RWPE1 (cell line): ENCODE measurements at regions not wholly inside any gene's neighbourhood (a gene's known extent, or its start where the extent isn't known, plus 50 kb on each side); places are given as distances from the start of the nearest gene placed in this dataset.

Source experiments
- CTCF ChIA-PET: fragments of 350-600 bp; sonication (Branson Sonifier 250); formaldehyde crosslinking; extraction: SDS; loops from one replicate; lab custom pipeline; 2021; lab: Yijun Ruan, JAX
- POLR2A ChIA-PET: fragments of 400-600 bp; formaldehyde crosslinking; extraction: SDS; loops from one replicate; lab custom pipeline; 2020; ENCODE audit warnings: antibody characterized with exemption; ENCODE audit not compliant: low non-redundant PET; lab: Yijun Ruan, JAX
- DNase-seq: peaks from one replicate; pipeline ENCODE4 v3.0.0; 2012; ENCODE audit warnings: low spot score
- H3K27ac ChIP-seq: fragments of 450-650 bp; 2 replicates; pipeline ENCODE4 v1.5.1; 2017
- TF ChIP-seq, protein P1 (sequence below): fragments of 450-650 bp; conservative IDR thresholded peaks from 2 replicates; pipeline ENCODE4 v1.5.1; 2017; ENCODE audit warnings: low read depth, mild to moderate bottlenecking

DNA sequence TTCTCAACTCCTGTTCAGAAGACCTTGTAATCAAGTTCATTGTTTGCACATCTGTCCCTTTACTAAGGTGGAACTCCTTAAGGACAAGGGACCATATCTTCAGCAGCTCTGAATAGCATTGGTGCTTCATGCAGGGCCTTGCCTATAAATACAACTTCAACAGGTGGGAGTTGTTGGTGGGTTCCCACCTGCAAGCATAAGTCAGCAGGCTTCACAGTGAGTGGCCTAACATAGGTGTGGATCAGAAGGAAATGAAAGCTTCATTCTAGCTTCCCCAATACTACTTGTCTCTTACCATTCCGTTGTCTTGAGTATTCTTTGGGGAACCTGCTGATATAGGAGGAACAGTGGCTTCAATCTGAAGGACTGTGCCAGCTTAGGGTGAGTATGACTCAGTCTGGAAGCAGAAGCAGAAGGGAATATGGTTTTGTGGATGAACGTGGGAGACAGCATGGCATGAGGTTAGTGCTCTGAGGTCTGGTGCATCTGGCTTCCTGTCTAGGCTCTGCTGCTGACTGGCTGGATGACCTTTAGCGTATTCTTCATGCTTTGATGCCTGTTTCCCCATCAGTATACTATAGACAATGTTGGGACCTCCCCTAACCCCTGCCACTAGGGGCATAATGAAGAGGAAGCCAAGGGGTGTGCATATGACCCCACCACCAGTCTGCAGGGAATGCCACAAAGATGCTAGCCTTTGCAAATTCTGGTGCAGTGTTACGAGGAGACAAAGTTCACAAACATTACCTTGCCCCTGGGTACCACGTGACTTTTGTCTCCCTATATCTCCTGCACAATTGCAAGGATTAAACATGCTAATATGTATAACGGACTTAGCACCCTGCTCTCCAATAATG, 192.3 kb downstream of the PALM2AKAP2 start:
- no peak overlapping the region for H3K27ac ChIP-seq
- ChIA-PET POLR2A (interaction anchor here (0.6 kb wide), 1 partner anchor 25 kb away, joined by 3 read pairs; no protein-coding TSS in a partner anchor), CTCF (interaction anchor here (0.6 kb wide), 1 partner anchor 766 kb away, joined by 3 read pairs; no protein-coding TSS in a partner anchor)
- DNase-seq: no peak
- TF ChIP-seq, protein P1, sequence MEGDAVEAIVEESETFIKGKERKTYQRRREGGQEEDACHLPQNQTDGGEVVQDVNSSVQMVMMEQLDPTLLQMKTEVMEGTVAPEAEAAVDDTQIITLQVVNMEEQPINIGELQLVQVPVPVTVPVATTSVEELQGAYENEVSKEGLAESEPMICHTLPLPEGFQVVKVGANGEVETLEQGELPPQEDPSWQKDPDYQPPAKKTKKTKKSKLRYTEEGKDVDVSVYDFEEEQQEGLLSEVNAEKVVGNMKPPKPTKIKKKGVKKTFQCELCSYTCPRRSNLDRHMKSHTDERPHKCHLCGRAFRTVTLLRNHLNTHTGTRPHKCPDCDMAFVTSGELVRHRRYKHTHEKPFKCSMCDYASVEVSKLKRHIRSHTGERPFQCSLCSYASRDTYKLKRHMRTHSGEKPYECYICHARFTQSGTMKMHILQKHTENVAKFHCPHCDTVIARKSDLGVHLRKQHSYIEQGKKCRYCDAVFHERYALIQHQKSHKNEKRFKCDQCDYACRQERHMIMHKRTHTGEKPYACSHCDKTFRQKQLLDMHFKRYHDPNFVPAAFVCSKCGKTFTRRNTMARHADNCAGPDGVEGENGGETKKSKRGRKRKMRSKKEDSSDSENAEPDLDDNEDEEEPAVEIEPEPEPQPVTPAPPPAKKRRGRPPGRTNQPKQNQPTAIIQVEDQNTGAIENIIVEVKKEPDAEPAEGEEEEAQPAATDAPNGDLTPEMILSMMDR: no peak

DNA sequence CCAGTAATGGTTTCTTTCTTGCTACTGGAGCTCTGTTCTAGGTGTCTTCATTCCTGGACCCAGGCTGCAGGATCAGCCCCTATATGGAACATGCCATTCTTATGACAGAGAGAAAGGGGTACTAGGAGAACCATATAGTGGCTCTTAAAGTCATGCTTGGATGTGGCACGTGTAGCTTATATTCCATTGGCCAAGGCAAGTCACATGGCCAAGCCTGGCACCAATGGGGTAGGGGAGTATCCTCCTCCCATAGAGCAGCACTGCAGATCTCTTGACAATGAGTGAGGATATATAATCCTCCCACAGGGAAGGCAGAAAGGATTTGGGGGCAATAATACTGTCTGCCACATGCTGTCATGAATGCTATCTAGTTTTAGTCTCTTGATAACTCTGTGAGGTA, 193.3 kb downstream of the PALM2AKAP2 start:
- H3K27ac ChIP-seq: no peak overlapping the region
- TF ChIP-seq, protein P1: no peak
- POLR2A ChIA-PET: interaction anchor here (0.6 kb wide), 1 partner anchor 24 kb away, joined by 3 read pairs; no protein-coding TSS in a partner anchor
- CTCF ChIA-PET: interaction anchor here (0.5 kb wide), 1 partner anchor 800 kb away, joined by 4 read pairs; no protein-coding TSS in a partner anchor
- no peak for DNase-seq

DNA sequence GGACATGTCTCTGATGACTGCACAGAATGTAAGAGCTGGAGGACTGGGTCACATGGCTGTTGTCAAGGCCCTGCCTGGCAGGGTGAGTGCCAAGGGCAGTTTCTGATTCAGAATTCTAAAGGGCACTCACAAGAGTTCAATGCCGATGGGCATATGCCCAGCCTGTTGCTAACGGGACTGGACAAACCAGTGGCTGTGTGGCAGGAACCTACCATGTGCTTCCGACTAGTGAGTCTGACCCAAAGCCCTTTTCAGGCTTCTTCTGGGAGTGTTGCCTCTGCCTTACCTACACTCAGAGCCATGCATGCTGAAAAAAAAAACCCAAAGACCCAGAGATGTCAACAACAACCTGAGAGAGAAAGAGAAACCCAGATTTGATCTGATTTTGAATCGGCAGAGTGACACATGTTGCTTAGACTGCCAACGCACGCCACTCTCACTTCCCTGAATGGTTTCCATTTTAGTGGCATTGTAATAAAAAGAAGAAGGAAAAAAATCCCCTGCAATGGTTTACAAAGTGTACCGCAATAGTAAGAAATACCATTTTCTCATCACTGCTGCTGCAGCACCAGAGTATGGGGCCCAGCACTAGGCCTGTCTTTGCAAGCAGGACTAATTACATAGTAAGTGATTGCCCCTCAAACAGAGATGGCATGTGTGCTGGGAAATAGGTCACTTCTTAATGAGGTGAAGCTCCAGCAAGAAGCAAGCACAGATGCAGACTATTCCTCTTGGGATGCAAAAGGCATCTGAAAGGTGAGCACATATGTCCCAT, 194.3 kb downstream of the PALM2AKAP2 start:
- no peak for DNase-seq
- CTCF ChIA-PET: interaction anchor here (0.5 kb wide), 1 partner anchor 801 kb away, joined by 4 read pairs; no protein-coding TSS in a partner anchor
- no peak overlapping the region for H3K27ac ChIP-seq
- TF ChIP-seq, protein P1: no peak
- POLR2A ChIA-PET: no interaction called here

DNA sequence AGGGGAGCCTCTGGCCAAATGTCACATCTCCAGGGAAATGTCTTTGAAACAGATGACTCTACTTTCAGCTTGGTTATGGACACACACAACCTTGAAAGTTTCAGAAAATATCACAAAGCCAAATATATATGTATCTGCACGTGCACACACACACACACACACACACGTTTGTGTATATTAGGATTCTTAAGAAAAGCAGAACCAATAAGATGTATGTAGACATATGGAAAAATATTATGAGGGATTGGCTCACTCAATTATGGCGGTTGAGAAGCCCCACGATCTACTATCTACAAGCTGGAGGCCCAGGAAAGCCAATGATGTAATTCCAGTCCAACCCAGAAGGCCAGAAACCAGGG, 194.9 kb downstream of the PALM2AKAP2 start:
- POLR2A ChIA-PET: no interaction called here
- CTCF ChIA-PET: no interaction called here
- H3K27ac ChIP-seq: no peak overlapping the region
- DNase-seq: no peak
- TF ChIP-seq, protein P1: no peak

DNA sequence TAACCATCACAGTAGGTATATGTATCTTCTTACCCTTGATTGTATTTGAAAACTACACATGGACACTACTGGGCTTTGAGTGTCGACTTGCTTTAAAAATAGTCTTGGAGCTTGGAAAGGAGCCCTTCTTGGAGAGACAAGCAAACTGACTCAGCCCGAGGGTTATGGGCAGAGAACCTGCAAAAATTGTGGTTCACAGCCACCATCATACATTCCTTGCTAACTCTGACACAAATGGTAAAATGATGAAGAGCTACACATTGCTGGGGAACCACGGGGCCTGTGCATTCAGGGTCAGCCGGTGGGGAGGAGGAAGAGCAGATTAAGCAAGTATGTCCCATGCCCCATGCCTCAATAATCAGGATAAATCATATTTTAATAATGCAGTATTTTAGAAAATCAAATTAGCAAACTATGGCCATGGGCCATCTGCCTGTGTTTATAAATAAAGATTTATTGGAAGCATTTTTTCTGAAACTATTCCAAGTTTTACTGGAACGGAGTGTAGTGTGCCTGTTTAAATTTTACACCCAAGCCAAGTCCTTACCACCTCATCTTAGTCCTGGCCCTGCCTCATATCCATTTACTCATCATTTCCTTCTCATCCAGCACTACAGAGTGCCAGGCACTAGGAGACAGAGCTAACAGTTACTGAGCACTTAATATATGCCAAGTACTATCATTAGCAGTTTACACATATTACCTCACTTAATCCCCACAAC, 195.7 kb downstream of the PALM2AKAP2 start:
- no peak overlapping the region for H3K27ac ChIP-seq
- ChIA-PET CTCF (interaction anchor here (0.6 kb wide), 1 partner anchor 150 kb away, joined by 3 read pairs; no protein-coding TSS in a partner anchor), POLR2A (no interaction called here)
- TF ChIP-seq, protein P1: no peak
- no peak for DNase-seq
